ENCODE measurements at regions not wholly inside any gene's neighbourhood (a gene's known extent, or its start where the extent isn't known, plus 50 kb on each side); places are given as distances from the start of the nearest gene placed in this dataset.
"Not testable (repeated sequence)": the region's sequence is repeated elsewhere in the genome, so short reads cannot be mapped to it uniquely, and the experiment has no call there.

- no peak for TF ChIP-seq FOS (IDR thresholded peaks at IDR 0.05; ENCODE audit: borderline replicate concordance, insufficient read depth, low read length)
- no peak for TF ChIP-seq EZH2 (IDR thresholded peaks at IDR 0.05; ENCODE audit: borderline replicate concordance, low read depth, low read length, severe bottlenecking)
- no peak for TF ChIP-seq POLR2A (IDR thresholded peaks at IDR 0.05; ENCODE audit: low read depth, low read length)
- TF ChIP-seq JUN (IDR thresholded peaks at IDR 0.05; ENCODE audit: borderline replicate concordance, insufficient read depth, insufficient read length, low read depth), result no peak
- no peak for TF ChIP-seq POLR2AphosphoS5 (IDR thresholded peaks at IDR 0.05; ENCODE audit: insufficient read depth, low read depth, low read length)
- TF ChIP-seq MAX (IDR thresholded peaks at IDR 0.05; ENCODE audit: insufficient read depth, insufficient read length), result no peak
- no peak for TF ChIP-seq CTCF (IDR thresholded peaks at IDR 0.05; ENCODE audit: extremely low read depth in 1 of 2, insufficient read depth in 1 of 2, low read depth in 1 of 2, low read length in 2 of 2)
- TF ChIP-seq GATA2 (IDR thresholded peaks at IDR 0.05; ENCODE audit: insufficient read depth, insufficient read length, low read depth, low read length), result no peak
- no peak for TF ChIP-seq MYC (IDR thresholded peaks at IDR 0.05; ENCODE audit: low read depth, low read length)
- intact Hi-C loops (cut with micrococcal nuclease) (no loop called here), dilution Hi-C loops (cut with MboI; ENCODE audit: extremely low pct_ligation_motif_present, low sequenced_read_pairs) (no loop called here)
- ChIA-PET CTCF (no interaction called here), POLR2A (no interaction called here)
- FAIRE-seq (no peak), DNase-seq (ENCODE audit: low read depth, low spot score) (no peak)
- Histone ChIP-seq H3K4me3 (replicated peaks in 1 of 3; ENCODE audit: insufficient read depth in 1 of 3, low read depth in 1 of 3, low read length in 3 of 3) (no peak overlapping the region), H3K27me3 (ENCODE audit: control insufficient read depth in 2 of 2, insufficient read depth in 2 of 2, low read length in 2 of 2) (no peaks in the 10 kb centered on the region), H4K20me1 (replicated peaks; ENCODE audit: control insufficient read depth, extremely low read depth, insufficient read depth, low read length) (no peaks in the 10 kb centered on the region), H2AFZ (ENCODE audit: low read depth, low read length) (no peak overlapping the region), H3K9me1 (replicated peaks; ENCODE audit: control insufficient read depth, extremely low read depth, insufficient read depth, low read length) (no peaks in the 10 kb centered on the region), H3K9ac (replicated peaks; ENCODE audit: extremely low read depth, insufficient read depth, low read length) (no peak overlapping the region), H3K9me3 (replicated peaks; ENCODE audit: control insufficient read depth, insufficient read depth, low read length) (no peaks in the 10 kb centered on the region), H3K4me1 (ENCODE audit: control insufficient read depth, extremely low read depth, insufficient read depth, low read length) (no peaks in the 10 kb centered on the region), H3K4me2 (ENCODE audit: insufficient read depth, low read length) (no peak overlapping the region), H3K79me2 (ENCODE audit: control insufficient read depth, insufficient read depth, low read length) (peaks cover 29% of the 10 kb centered on the region), H3K27ac (ENCODE audit: insufficient read depth, low read depth, low read length) (no peak overlapping the region), H3K36me3 (ENCODE audit: control insufficient read depth in 2 of 2, extremely low read depth in 1 of 2, insufficient read depth in 2 of 2, low read length in 2 of 2) (no peaks in the 10 kb centered on the region)
- BruUV-seq (replicated peaks), result no TSS peak
Observed at GRCh38 chr7:66564045-66564444, 64.6 kb upstream of the KCTD7 start.

- peaks cover 31% of the 10 kb centered on the region for H3K79me2 ChIP-seq (ENCODE audit: control insufficient read depth, insufficient read depth, low read length)
- H2AFZ ChIP-seq (ENCODE audit: low read depth, low read length); H3K4me1 ChIP-seq (ENCODE audit: control insufficient read depth, extremely low read depth, insufficient read depth, low read length); H3K4me2 ChIP-seq (ENCODE audit: insufficient read depth, low read length); dilution Hi-C loops (cut with MboI; ENCODE audit: extremely low pct_ligation_motif_present, low sequenced_read_pairs); DNase-seq (ENCODE audit: low read depth, low spot score); H3K9me3 ChIP-seq (replicated peaks; ENCODE audit: control insufficient read depth, insufficient read depth, low read length); H3K36me3 ChIP-seq (ENCODE audit: control insufficient read depth in 2 of 2, extremely low read depth in 1 of 2, insufficient read depth in 2 of 2, low read length in 2 of 2); H3K27ac ChIP-seq (ENCODE audit: insufficient read depth, low read depth, low read length); H4K20me1 ChIP-seq (replicated peaks; ENCODE audit: control insufficient read depth, extremely low read depth, insufficient read depth, low read length); BruUV-seq (replicated peaks); H3K27me3 ChIP-seq (ENCODE audit: control insufficient read depth in 2 of 2, insufficient read depth in 2 of 2, low read length in 2 of 2); H3K4me3 ChIP-seq (replicated peaks in 1 of 3; ENCODE audit: insufficient read depth in 1 of 3, low read depth in 1 of 3, low read length in 3 of 3); H3K9me1 ChIP-seq (replicated peaks; ENCODE audit: control insufficient read depth, extremely low read depth, insufficient read depth, low read length); intact Hi-C loops (cut with micrococcal nuclease); H3K9ac ChIP-seq (replicated peaks; ENCODE audit: extremely low read depth, insufficient read depth, low read length); FAIRE-seq; POLR2A ChIA-PET: not testable (repeated sequence)
- CTCF ChIA-PET, result interaction anchor here (1.6 kb wide), 1 partner anchor 13 kb away, joined by 4 read pairs; no protein-coding TSS in a partner anchor
Observed at GRCh38 chr7:66570179-66570578, 58.5 kb upstream of the KCTD7 start.
